HepG2 (cell line): ENCODE measurements at regions not wholly inside any gene's neighbourhood (a gene's known extent, or its start where the extent isn't known, plus 50 kb on each side); places are given as distances from the start of the nearest gene placed in this dataset.

Experiments used
- EZH2 ChIP-seq: conservative IDR thresholded peaks from 2 replicates; pipeline ENCODE4 v1.6.1; 2012; ENCODE audit warnings: mild to moderate bottlenecking, low read depth, low read length, moderate library complexity
- JUNB ChIP-seq: sonication (generic); formaldehyde crosslinking; IDR thresholded peaks from 2 replicates; pipeline ENCODE4 v1.8.0; 2022; ENCODE audit warnings: missing genetic modification reagents, mild to moderate bottlenecking, borderline replicate concordance
- PTBP1 ChIP-seq: fragments of 200-400 bp; formaldehyde crosslinking; IDR thresholded peaks from 2 replicates; pipeline ENCODE4 v1.6.1; 2018; ENCODE audit warnings: low read length, low read depth; ENCODE audit not compliant: poor library complexity, severe bottlenecking
- REST ChIP-seq, 2 experiments: IDR thresholded peaks; 2 replicates each; pipeline ENCODE4 v1.6.1; 2011 to 2012; ENCODE audit warnings: low read length in 2 of 2, borderline replicate concordance in 1 of 2, low read depth in 1 of 2, mild to moderate bottlenecking in 1 of 2, moderate library complexity in 1 of 2
- TSC22D2 ChIP-seq: sonication (generic); formaldehyde crosslinking; IDR thresholded peaks from 2 replicates; pipeline ENCODE4 v1.5.1; 2020; ENCODE audit warnings: missing genetic modification reagents, mild to moderate bottlenecking, borderline replicate concordance
- ZSCAN22 ChIP-seq: sonication (generic); formaldehyde crosslinking; IDR thresholded peaks from 2 replicates; pipeline ENCODE4 v1.4.0; 2020; ENCODE audit warnings: mild to moderate bottlenecking, missing genetic modification reagents
- TF ChIP-seq, protein P1 (sequence below): sonication (generic); formaldehyde crosslinking; IDR thresholded peaks from 2 replicates; pipeline ENCODE4 v1.8.0; 2023; ENCODE audit warnings: mild to moderate bottlenecking, missing genetic modification reagents

DNA sequence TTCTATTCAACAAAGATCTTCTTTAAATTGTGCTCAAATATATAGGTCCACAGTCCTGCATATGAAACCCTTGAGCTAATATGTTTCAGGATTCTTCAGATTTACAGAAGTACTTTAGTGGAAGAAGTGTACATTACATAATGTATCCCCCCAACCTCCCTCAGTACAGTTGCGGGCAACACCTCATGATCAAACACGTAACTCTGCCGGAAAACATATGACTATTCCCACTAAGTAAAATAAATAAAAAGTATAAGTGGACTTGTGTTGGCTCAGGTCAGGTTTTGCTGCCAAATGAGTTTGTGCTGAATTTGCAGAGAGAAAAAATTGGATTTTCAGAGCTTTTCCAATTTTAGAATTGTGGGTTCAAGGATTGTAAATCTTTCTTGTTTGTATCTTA is 267.6 kb upstream of the MDFIC2 start:
- no peak for TF ChIP-seq PTBP1
- TF ChIP-seq REST (IDR thresholded peaks at IDR 0.05; ENCODE audit: borderline replicate concordance in 1 of 2, low read depth in 1 of 2, low read length in 2 of 2), result no peak
- no peak for TF ChIP-seq ZSCAN22 (CRISPR knock-in tag)
- TF ChIP-seq, protein P1, sequence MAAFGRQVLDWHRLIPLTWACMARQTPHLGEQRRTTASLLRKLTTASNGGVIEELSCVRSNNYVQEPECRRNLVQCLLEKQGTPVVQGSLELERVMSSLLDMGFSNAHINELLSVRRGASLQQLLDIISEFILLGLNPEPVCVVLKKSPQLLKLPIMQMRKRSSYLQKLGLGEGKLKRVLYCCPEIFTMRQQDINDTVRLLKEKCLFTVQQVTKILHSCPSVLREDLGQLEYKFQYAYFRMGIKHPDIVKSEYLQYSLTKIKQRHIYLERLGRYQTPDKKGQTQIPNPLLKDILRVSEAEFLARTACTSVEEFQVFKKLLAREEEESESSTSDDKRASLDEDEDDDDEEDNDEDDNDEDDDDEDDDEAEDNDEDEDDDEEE, result no peak
- no peak for TF ChIP-seq JUNB (CRISPR knock-in tag)
- no peak for TF ChIP-seq EZH2
- TF ChIP-seq TSC22D2, result no peak
